UCSD-AML1 (cell line): ENCODE measurements at regions not wholly inside any gene's neighbourhood (a gene's known extent, or its start where the extent isn't known, plus 50 kb on each side); places are given as distances from the start of the nearest gene placed in this dataset.
"Not testable (repeated sequence)": the region's sequence is repeated elsewhere in the genome, so short reads cannot be mapped to it uniquely, and the experiment has no call there.

Experiments
- DNase-seq: peaks from one replicate; lab custom pipeline; 2025; ENCODE audit not compliant: unreplicated experiment; lab: John Stamatoyannopoulos, UW

DNA sequence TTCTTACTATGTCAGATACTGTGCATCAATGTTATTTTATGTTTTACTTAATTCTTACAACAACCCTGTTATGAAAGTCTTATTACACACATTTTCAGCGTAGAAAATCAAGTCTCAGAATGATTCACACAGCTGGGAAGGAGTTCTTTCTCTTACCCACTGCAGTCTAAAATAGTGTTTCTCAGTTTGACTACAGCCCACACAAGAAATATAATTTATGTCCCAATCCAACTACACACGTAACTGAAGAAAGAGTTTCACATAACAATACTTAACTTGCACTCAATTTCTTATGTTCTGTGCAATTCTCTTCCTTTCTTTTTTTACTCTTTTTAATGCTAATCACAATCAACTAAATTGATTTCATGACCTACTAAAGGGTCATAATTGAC, 252.8 kb upstream of the ADGRL2 start:
- DNase-seq, result no peak

DNA sequence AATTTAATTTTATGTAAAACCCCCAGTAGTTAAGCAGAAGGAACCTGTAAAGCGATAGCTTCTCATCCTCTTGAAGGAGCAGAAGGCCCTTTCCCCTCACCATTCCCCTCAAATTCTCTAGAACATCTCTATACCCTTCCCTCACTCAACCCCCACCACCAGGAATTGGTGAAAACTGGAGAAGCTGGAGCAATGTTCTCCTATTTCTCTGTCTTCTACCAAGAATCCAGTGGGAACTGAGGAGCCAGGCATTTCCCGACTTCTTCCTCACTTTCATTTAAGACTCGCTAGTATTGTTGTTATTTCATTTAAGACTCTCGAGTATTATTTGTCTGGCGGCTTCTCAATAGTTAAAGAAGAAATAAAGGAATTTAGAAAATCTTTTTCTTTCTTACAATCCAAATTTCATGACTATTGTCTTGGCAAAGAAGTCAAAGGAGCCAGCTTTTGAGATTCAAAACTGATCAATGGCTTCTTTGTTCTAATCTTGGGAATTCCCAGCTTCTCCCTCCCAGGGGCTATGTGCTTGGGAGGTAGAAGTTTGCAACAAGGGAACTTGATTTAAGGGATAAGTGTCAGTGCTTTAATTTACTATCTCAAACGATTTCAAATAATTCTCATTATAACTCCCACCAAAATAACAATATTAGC, 253.3 kb upstream of the ADGRL2 start:
- DNase-seq, result no peak

DNA sequence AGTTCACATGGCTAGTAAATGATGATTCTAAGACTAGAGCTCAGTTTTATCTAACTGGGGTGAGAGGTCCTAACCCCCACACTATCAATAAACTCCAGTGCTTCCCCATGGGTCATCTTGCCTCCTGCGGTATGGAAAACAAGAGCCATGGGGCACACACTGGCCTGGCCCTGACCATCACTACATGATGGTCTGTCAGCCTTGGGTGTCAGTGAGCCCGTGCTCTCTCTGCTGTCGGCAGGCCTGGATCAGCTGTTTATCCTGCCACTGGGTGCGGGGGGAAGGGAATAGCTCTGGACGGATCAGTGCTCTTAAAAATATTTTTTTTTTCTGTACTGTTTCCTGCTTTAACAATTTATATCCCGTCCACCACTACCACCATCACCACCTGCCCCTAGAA, 255.0 kb upstream of the ADGRL2 start:
- no peak for DNase-seq

DNA sequence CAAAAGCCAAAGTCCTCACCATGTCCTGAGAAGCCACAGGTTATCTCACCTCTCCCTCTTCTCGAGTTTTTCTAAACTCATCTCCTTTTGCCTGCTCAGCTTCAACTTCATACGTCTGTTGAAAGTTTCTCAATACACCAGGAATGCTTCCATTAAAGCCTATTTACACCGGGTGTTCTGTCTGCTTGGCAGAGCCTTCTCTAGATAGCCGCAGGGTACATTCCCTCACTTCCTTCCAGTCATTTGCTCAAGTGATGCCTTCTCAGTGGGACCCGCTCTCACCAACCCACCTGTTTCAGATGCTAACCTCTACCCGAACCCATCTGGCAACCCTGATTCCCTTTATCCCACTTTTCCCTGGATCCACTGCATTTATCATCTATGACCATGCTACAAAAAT, 257.0 kb upstream of the ADGRL2 start:
- no peak for DNase-seq

DNA sequence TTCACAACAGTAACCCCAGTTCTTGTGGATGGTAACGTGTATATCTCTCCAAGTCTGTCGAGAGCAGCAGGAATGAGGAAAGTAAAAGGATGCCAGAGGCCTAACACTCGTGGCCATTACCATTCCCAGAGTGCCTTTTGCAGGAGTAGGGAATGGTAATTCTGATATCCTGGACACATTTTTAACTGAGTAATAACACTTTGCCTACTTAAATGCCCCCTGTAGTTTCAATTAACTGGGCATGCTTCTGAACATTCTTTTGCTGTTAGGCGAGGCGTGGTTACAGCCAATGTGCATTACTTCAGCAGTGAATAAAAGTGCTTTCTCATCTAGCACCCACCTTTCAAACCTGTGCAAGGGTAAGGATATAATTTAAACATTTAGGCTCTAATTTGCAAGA, 258.5 kb upstream of the ADGRL2 start:
- DNase-seq, result no peak

DNA sequence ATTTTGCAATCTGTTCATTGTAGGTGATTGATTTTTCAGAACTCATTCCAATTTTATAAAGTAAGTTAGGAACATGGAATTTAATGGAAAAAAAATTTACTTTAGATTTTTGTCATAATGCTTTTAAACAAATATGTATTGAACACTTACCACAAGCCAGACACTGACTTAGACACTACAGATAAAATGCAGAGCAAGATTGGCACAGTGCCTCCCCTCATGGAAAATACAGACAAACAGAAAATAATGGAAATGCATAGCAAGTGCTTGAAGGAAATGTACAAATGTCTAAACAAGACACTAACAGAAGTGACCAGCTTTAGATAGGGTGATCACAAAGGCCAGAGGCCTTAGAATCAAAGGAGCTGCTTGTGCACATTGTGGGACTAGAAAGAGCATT, 260.5 kb upstream of the ADGRL2 start:
- no peak for DNase-seq

DNA sequence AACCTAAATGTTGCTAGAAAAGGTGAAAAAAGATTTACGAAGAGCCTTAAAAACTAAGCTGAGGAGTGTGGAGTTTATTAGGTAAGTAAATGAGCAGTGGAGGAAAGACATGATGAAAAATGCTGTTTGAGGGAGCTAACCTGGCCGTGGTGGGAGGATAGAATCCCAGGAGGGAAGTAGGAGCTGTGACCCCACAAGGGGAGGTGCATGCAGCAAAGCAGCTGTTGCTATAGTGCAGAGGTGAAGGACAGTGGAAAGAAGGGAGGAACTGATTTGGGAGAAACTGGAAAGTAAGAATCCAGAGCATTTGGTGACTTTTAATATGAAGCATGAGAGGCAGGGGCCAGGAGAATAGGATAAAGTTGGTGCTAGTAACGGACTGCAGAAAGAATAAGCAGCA, 271.7 kb upstream of the ADGRL2 start:
- DNase-seq, result no peak

DNA sequence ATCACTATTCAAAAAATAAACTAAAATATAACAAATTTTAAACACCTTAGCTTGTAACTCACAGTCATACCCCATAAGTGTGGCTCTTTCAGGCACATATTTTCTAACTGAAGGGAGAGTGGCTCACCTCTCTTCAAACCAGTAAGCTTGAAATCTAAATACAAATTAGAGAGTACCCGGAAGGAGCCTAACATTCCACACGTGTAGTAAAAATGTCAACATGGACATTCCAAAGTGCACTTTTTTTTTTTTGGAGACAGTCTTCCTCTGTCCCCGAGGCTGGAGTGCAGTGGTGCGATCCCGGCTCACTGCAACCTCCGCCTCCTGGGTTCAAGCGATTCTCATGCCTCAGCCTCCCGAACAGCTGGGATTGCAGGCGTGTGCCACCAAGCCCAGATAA, 275.6 kb upstream of the ADGRL2 start:
- no peak for DNase-seq

DNA sequence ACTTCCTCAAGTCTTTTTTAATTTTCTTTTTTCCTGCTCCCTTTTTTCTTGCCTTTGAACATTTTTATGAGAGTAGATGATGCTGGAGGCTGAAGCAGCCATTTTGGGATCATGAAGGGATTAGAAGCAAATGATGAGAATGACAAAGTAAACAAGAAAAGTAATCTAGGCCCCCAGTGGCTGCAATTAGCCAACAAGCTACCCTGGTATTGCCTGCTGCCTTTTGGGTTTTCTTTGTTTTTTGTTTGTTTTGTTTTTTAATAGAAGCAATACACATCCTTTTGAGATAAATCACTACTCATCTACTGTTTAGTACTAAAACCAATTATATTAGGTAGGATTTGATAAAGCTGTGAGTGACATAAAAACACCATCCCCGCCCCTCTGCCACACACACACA, 280.7 kb upstream of the ADGRL2 start:
- DNase-seq, result no peak

DNA sequence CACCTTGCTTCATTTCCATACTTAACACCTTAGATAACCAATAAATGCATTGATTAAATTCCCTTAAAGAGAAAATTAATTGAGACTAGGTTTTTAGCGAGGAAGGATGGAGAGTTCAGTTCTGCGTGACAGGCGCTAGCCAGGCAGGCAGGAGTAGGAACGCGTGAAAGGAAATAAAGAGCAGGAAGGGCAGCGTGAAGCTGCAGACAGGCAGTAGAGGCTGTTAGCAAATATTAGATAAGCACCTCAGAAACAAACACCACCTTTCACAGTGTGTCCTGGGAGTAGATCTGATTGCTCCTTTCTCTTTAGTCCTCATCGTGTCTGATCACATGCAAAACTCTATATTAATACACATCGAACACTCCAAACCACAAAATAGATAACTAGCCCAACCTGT, 282.7 kb upstream of the ADGRL2 start:
- no peak for DNase-seq

DNA sequence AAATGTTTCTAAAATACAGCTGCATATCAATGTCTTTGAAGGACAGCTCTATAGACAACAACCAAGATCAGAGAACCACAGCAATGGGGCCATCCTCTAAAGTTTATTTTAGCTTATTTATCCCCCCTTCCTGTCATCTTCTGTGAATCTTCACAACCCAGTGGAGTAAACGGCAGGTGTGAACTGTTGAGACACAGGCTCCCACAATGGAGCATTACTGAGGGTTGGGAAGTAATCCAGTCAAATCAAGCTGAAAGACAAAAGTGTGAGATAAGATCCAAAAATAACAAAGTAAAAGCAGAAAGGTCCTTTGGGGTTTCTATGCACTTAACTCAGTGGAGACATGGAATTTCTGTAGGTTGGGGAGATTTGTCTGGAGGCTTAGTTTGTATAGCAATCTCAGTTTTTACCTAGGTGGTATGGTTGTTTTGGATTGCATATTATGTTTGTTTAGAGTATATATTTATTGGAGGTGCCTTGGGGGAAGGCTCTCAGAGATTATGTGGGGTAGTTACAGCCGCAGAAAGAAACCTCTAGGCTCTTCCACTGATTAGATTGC, 286.9 kb upstream of the ADGRL2 start:
- DNase-seq, result no peak

DNA sequence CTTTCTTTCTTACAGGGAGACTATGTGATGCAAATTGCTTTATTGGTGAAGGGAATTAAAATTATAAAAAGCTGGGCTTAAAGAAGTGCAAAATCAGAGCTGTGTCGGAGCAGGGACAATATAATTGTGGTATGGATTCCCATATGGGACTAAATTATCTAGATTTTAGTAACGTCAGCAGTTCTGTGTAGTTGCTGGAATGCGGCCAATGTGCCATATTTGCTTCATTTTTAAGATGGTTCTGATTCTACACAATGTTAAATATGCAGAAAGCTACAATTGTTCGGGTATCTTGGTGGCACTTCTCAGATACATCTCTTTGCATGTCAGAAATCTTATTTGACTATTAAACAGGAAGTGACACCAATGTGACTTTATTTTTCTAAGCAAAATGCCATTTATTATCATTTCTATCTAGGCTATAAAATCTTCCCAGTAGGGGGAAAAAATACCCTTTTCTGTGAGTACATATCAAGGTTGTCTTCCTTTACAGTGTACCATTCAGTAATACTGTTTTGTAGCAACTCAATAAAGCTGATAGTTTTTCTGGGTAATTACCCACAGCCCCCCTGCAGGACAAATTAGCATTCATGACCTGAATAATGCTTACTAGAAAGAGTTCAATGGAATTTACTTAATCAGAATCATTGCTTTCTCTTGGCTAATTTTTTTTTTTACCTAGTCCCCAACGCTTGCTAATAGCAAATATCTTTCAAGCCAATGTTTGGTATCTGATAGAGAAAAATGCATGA, 288.3 kb upstream of the ADGRL2 start:
- no peak for DNase-seq

DNA sequence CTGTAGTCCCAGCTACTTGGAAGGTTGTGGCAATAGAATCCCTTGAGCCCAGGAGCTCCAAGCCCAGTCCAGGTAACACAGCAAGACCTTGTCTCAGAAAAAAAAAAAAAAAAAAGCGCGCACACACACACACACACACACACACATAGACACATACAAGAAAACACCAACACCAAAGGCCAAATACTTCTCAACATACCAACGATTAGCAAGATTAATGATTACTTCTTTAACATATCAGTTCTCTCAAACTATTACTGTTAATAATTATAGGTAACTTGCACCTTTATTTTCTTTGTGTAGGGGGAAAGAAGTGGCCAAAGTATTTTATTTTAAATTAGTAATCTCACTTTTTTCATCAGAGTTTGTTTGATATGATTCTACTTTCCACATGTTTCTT, 289.5 kb upstream of the ADGRL2 start:
- DNase-seq, result no peak

DNA sequence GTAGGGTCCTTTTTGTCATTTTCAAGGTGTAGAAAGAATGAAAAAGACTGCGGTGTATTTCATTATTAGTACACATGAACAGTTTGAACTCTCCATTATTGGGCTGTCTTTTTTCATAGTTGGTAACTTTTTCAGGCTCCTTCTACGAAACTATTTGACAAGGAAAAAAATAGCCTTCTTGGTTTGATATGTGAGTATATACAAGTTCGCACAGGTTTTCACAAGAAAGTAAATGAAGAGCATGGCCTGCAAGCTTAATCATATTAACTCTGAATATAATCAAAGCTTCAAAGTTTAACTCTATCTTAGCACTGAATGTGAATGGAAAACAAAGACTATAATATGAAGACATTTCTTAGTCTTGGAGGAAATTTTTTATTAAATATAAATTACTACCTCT, 290.0 kb upstream of the ADGRL2 start:
- no peak for DNase-seq

DNA sequence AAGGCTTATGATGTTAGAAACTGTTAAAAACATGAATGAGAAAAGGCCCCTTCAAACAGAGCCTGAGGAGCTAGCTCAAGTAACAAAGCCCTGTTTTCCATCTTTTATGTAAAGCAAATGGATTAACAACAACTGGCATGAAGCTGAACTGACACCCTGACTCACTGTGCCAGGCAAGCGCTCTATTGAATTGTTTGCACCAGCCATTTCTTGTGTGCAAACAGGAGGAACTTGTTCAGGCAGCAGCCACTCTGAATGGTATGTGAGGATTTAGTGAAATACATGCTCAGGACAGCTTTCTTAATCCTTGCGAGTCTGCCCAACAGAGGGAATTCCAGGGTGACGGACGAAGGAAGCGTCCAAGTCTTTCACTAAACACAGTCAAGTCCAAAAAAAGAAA, 291.1 kb upstream of the ADGRL2 start:
- no peak for DNase-seq

DNA sequence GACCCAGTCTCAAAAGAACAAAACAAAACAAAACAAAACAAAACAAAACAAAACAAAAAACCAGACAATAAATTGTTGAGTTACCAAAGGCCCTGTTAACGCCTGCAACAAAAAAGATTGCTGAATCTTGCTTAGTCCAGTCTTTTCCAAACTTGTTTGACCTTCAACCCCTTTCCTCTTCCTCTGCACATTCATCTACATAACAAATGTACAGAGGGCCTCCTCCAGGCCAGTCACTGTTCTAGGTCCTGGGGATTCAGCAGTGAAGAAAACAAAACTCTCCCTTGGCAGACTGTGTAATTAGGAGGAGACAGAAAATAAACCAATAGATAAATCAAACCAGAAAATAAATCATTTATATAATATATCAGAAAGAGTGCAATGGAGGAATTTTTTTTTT, 294.0 kb upstream of the ADGRL2 start:
- DNase-seq, result no peak

DNA sequence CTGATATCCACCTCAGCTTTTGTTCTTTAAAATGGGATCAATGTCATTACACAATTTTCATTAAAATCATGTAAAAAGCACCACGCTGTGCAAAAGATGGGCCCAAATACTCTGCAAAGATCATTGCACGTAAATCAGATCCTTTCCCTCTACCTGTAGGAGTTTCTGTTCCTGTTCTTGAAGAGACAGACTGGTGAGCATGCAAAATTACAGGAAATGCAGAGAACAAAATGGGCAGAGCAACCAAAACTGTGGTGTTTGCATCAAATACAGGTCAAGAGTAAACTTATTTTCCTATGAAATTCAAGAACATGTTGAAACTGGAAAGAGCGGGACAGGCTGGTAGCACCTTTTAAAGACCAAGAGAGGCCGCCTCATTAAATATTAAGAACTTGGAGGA, 294.9 kb upstream of the ADGRL2 start:
- DNase-seq, result no peak

DNA sequence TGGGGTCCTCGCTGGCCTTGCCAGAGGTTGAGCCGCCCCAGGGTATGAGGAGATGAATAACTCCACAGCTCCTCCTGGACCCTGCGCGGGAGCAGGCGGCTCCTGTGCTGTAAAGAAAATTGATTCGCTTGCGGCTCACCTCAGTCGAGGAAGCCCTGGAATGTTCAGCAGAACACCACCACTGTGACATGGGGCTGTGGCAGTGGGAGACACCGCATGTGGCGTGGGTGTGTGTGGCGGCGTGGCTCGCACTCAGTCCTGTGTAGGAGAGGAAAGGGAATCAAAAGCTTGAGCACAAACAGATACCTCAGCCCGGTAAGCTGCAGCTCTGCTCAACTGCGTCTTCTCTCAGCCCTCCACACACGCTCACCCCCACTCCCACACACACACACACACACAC, 295.9 kb upstream of the ADGRL2 start:
- not testable (repeated sequence) for DNase-seq

DNA sequence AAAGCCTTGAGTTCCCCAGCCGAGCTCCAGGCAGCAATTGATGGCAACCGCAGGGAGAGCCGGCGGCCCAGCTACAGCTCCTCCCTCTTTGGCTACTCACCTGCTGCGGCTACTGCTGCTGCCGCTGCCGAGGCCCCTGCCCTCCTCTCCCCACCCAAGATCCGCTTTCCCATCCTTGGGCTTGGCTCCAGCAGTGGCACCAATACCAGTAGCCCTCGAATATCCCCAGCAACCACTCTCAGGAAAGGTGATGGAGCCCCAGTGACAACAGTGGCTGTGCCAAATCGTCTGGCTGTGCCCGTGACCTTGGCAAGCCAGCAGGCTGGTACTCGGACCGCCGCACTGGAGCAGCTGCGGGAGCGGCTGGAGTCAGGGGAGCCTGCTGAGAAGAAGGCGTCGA, 298.0 kb upstream of the ADGRL2 start:
- not testable (repeated sequence) for DNase-seq

DNA sequence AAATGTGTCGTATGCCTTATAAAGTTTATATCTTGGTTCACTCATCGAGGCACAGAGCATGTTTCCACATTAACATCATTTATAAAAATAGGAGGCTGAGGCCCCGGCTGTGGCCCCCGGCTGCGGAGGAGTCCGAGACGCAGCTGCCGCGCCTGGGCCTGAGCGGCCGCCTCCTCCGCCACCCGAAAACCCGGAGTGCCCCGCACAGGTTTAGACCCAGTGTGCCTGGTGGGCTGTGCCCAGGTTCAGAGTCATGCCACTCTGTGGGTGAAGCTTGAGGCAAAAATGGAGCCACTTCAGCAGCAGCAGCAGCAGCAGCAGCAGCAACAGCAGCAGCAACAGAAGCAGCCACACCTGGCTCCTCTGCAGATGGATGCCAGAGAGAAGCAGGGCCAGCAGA, 299.2 kb upstream of the ADGRL2 start:
- DNase-seq, result not testable (repeated sequence)

DNA sequence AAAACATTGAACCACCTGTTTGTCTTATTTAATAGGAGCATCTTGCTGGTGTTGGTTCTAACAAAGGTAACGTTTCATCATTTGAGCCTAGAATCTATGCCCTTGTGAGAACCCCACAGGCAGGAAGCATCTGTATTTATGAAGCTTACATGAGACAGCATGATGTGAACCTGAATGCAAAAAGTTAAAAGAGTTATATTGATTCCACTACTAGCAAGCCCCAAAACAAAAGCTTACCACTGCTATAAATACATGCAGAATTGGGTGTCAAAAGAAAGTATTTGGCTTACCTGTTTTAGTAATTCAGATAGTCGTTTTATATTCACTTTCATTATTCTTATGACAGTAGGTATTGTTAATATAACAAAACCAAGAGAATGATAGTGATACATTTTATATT, 301.2 kb upstream of the ADGRL2 start:
- no peak for DNase-seq
